ENCODE measurements at regions not wholly inside any gene's neighbourhood (a gene's known extent, or its start where the extent isn't known, plus 50 kb on each side); places are given as distances from the start of the nearest gene placed in this dataset.

- ATAC-seq (replicated peaks in 1 of 4) (no peak), DNase-seq (no peak)
- ChIA-PET POLR2A (no interaction called here), CTCF (interaction anchor here in 1 of 2 donors (0.6 kb wide), 1 partner anchor 22 kb away, joined by 3 read pairs; no protein-coding TSS in a partner anchor)
- Mint-ChIP-seq H3K4me3 (no peak overlapping the region), H3K27me3 (no peaks in the 10 kb centered on the region), H3K27ac (no peak overlapping the region), H3K9me3 (peaks cover 0 to 6% (median 5%) of the 10 kb centered on the region in 3 donors), H3K36me3 (no peaks in the 10 kb centered on the region), H3K4me1 (no peaks in the 10 kb centered on the region)
- WGBS (ENCODE audit: insufficient coverage): 82% methylated on average over 1 of the region's 4 CpGs
- H3K27ac ChIP-seq (ENCODE audit: low read length): no peak overlapping the region
- H3K36me3 ChIP-seq (ENCODE audit: control insufficient read depth in 2 of 2, extremely low read depth in 1 of 2, insufficient read depth in 1 of 2, low read length in 1 of 2): no peaks in the 10 kb centered on the region
- H3K4me3 ChIP-seq (ENCODE audit: control insufficient read depth in 1 of 2, extremely low read depth in 1 of 2, low read length in 1 of 2): no peak overlapping the region
- no peaks in the 10 kb centered on the region for H3K9me3 ChIP-seq
- no peaks in the 10 kb centered on the region for H3K27me3 ChIP-seq (replicated peaks in 1 of 2; ENCODE audit: control insufficient read depth in 2 of 2, extremely low read depth in 1 of 2, insufficient read depth in 2 of 2, low read length in 1 of 2)
- H3K4me1 ChIP-seq (ENCODE audit: control insufficient read depth in 1 of 2, extremely low read depth in 1 of 2, insufficient read depth in 2 of 2, low read length in 2 of 2): no peaks in the 10 kb centered on the region
These were observed 130.7 kb downstream of the AQP4 start for GRCh38 chr18:26734760-26735159.

GRCh38 chr18:26729449-26729848, 136.1 kb downstream of the AQP4 start:
- DNase-seq (no peak), ATAC-seq (replicated peaks in 1 of 4) (no peak)
- POLR2A ChIA-PET: no interaction called here
- 100% methylated on average over 1 of the region's 2 CpGs for WGBS (ENCODE audit: insufficient coverage)
- H3K9me3 ChIP-seq: no peaks in the 10 kb centered on the region
- H3K4me3 ChIP-seq (ENCODE audit: control insufficient read depth in 1 of 2, extremely low read depth in 1 of 2, low read length in 1 of 2): no peak overlapping the region
- H3K27ac Mint-ChIP-seq: no peak overlapping the region
- no peak overlapping the region for H3K27ac ChIP-seq (ENCODE audit: low read length)
- CTCF ChIA-PET: no interaction called here
- H3K4me3 Mint-ChIP-seq: no peak overlapping the region
- H3K27me3 Mint-ChIP-seq: peaks cover 0 to 4% of the 10 kb centered on the region in 2 donors
- H3K36me3 Mint-ChIP-seq: no peaks in the 10 kb centered on the region
- H3K27me3 ChIP-seq (replicated peaks in 1 of 2; ENCODE audit: control insufficient read depth in 2 of 2, extremely low read depth in 1 of 2, insufficient read depth in 2 of 2, low read length in 1 of 2): no peaks in the 10 kb centered on the region
- H3K4me1 Mint-ChIP-seq: no peaks in the 10 kb centered on the region
- H3K4me1 ChIP-seq (ENCODE audit: control insufficient read depth in 1 of 2, extremely low read depth in 1 of 2, insufficient read depth in 2 of 2, low read length in 2 of 2): no peaks in the 10 kb centered on the region
- no peaks in the 10 kb centered on the region for H3K36me3 ChIP-seq (ENCODE audit: control insufficient read depth in 2 of 2, extremely low read depth in 1 of 2, insufficient read depth in 1 of 2, low read length in 1 of 2)
- H3K9me3 Mint-ChIP-seq: no peaks in the 10 kb centered on the region

GRCh38 chr18:26729008-26729407, 136.5 kb downstream of the AQP4 start:
- H3K4me1 ChIP-seq (ENCODE audit: control insufficient read depth in 1 of 2, extremely low read depth in 1 of 2, insufficient read depth in 2 of 2, low read length in 2 of 2): no peaks in the 10 kb centered on the region
- H3K4me3 ChIP-seq (ENCODE audit: control insufficient read depth in 1 of 2, extremely low read depth in 1 of 2, low read length in 1 of 2): no peak overlapping the region
- ChIA-PET CTCF (no interaction called here), POLR2A (no interaction called here)
- no peaks in the 10 kb centered on the region for H3K9me3 ChIP-seq
- ATAC-seq (replicated peaks in 1 of 4) (no peak), DNase-seq (no peak)
- WGBS (ENCODE audit: insufficient coverage): no CpG with 5 or more reads among the region's 3 CpGs
- Mint-ChIP-seq H3K4me3 (no peak overlapping the region), H3K27ac (no peak overlapping the region), H3K9me3 (no peaks in the 10 kb centered on the region), H3K27me3 (peaks cover 0 to 4% of the 10 kb centered on the region in 2 donors), H3K36me3 (no peaks in the 10 kb centered on the region), H3K4me1 (no peaks in the 10 kb centered on the region)
- no peaks in the 10 kb centered on the region for H3K27me3 ChIP-seq (replicated peaks in 1 of 2; ENCODE audit: control insufficient read depth in 2 of 2, extremely low read depth in 1 of 2, insufficient read depth in 2 of 2, low read length in 1 of 2)
- H3K36me3 ChIP-seq (ENCODE audit: control insufficient read depth in 2 of 2, extremely low read depth in 1 of 2, insufficient read depth in 1 of 2, low read length in 1 of 2): no peaks in the 10 kb centered on the region
- H3K27ac ChIP-seq (ENCODE audit: low read length): no peak overlapping the region

- Histone ChIP-seq H3K36me3 (ENCODE audit: control insufficient read depth in 2 of 2, extremely low read depth in 1 of 2, insufficient read depth in 1 of 2, low read length in 1 of 2) (no peaks in the 10 kb centered on the region), H3K4me3 (ENCODE audit: control insufficient read depth in 1 of 2, extremely low read depth in 1 of 2, low read length in 1 of 2) (no peak overlapping the region), H3K9me3 (no peaks in the 10 kb centered on the region), H3K4me1 (ENCODE audit: control insufficient read depth in 1 of 2, extremely low read depth in 1 of 2, insufficient read depth in 2 of 2, low read length in 2 of 2) (no peaks in the 10 kb centered on the region), H3K27me3 (replicated peaks in 1 of 2; ENCODE audit: control insufficient read depth in 2 of 2, extremely low read depth in 1 of 2, insufficient read depth in 2 of 2, low read length in 1 of 2) (no peaks in the 10 kb centered on the region), H3K27ac (ENCODE audit: low read length) (no peak overlapping the region)
- Mint-ChIP-seq H3K27ac (no peak overlapping the region), H3K36me3 (no peaks in the 10 kb centered on the region), H3K4me1 (no peaks in the 10 kb centered on the region), H3K9me3 (no peaks in the 10 kb centered on the region), H3K4me3 (no peak overlapping the region), H3K27me3 (peaks cover 0 to 4% of the 10 kb centered on the region in 2 donors)
- no peak for DNase-seq
- CTCF ChIA-PET: no interaction called here
- no peak for ATAC-seq (replicated peaks in 1 of 4)
- POLR2A ChIA-PET: no interaction called here
- no CpG with 5 or more reads among the region's 3 CpGs for WGBS (ENCODE audit: insufficient coverage)
These were observed 141.5 kb downstream of the AQP4 start for GRCh38 chr18:26723981-26724380.

DNA sequence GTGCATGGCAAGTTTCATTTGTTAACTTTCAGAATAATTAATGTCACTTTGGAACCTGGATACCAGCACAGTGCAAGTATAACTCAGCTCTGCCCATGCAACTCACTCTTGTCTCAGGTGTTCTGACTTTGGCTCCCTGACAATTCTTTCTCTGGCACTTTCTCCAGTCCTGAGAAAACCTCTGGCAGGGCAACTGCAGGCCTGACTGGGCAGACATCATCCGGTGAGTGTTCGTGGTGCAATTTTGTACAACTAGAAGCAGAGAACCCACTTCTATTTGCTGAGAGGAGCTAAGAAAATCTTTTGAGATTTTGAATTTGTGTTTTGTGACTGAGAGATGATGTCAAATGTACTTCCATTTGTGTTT, 143.0 kb downstream of the AQP4 start:
- H3K27ac Mint-ChIP-seq: no peak overlapping the region
- H3K36me3 ChIP-seq (ENCODE audit: control insufficient read depth in 2 of 2, extremely low read depth in 1 of 2, insufficient read depth in 1 of 2, low read length in 1 of 2): no peaks in the 10 kb centered on the region
- peaks cover 0 to 2% of the 10 kb centered on the region in 2 experiments for H3K27me3 ChIP-seq (replicated peaks in 1 of 2; ENCODE audit: control insufficient read depth in 2 of 2, extremely low read depth in 1 of 2, insufficient read depth in 2 of 2, low read length in 1 of 2)
- no peaks in the 10 kb centered on the region for H3K4me1 Mint-ChIP-seq
- no peaks in the 10 kb centered on the region for H3K9me3 ChIP-seq
- H3K36me3 Mint-ChIP-seq: no peaks in the 10 kb centered on the region
- H3K9me3 Mint-ChIP-seq: no peaks in the 10 kb centered on the region
- DNase-seq (no peak), ATAC-seq (replicated peaks in 1 of 4) (no peak)
- no peaks in the 10 kb centered on the region for H3K4me1 ChIP-seq (ENCODE audit: control insufficient read depth in 1 of 2, extremely low read depth in 1 of 2, insufficient read depth in 2 of 2, low read length in 2 of 2)
- H3K27me3 Mint-ChIP-seq: peaks cover 2 to 4% of the 10 kb centered on the region in 2 donors
- H3K4me3 ChIP-seq (ENCODE audit: control insufficient read depth in 1 of 2, extremely low read depth in 1 of 2, low read length in 1 of 2): no peak overlapping the region
- H3K4me3 Mint-ChIP-seq: no peak overlapping the region
- no peak overlapping the region for H3K27ac ChIP-seq (ENCODE audit: low read length)
- ChIA-PET CTCF (interaction anchor here in 1 of 2 donors (0.5 kb wide), 1 partner anchor 19 kb away, joined by 3 read pairs; no protein-coding TSS in a partner anchor), POLR2A (no interaction called here)
- WGBS (ENCODE audit: insufficient coverage): 100% methylated on average over 2 of the region's 2 CpGs

GRCh38 chr18:26721854-26722564, 143.5 kb downstream of the AQP4 start:
- Histone ChIP-seq H3K9me3 (no peaks in the 10 kb centered on the region), H3K36me3 (ENCODE audit: control insufficient read depth in 2 of 2, extremely low read depth in 1 of 2, insufficient read depth in 1 of 2, low read length in 1 of 2) (no peaks in the 10 kb centered on the region), H3K4me1 (ENCODE audit: control insufficient read depth in 1 of 2, extremely low read depth in 1 of 2, insufficient read depth in 2 of 2, low read length in 2 of 2) (no peaks in the 10 kb centered on the region), H3K27ac (ENCODE audit: low read length) (no peak overlapping the region), H3K4me3 (ENCODE audit: control insufficient read depth in 1 of 2, extremely low read depth in 1 of 2, low read length in 1 of 2) (no peak overlapping the region), H3K27me3 (replicated peaks in 1 of 2; ENCODE audit: control insufficient read depth in 2 of 2, extremely low read depth in 1 of 2, insufficient read depth in 2 of 2, low read length in 1 of 2) (peaks cover 0 to 7% of the 10 kb centered on the region in 2 experiments)
- WGBS (ENCODE audit: insufficient coverage): 84% methylated on average over 6 of the region's 9 CpGs
- ATAC-seq (replicated peaks in 1 of 4) (no peak), DNase-seq (no peak)
- Mint-ChIP-seq H3K4me1 (no peaks in the 10 kb centered on the region), H3K27me3 (peaks cover 2 to 4% of the 10 kb centered on the region in 2 donors), H3K9me3 (no peaks in the 10 kb centered on the region), H3K36me3 (no peaks in the 10 kb centered on the region), H3K4me3 (no peak overlapping the region), H3K27ac (no peak overlapping the region)
- POLR2A ChIA-PET: no interaction called here
- CTCF ChIA-PET: no interaction called here

DNA sequence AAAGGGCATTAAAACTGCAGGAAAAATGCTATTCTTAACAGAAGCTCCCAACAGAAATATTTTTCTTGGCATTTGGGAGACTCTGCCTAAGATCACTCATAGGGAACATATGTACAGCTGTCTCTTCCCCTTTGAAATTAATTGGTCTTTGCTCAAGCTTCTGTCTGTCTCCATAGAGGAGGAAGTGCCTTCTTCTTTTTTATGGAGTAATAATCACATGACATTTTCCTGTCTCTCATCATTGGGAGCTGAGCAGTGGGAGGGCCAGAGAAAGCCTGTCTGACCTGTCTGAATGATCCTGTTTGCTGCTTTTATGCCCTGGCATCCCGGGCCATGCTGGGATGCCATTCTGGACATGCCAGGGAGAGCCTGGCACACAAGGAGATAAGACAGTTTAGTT, 145.6 kb downstream of the AQP4 start:
- Histone ChIP-seq H3K27me3 (replicated peaks in 1 of 2; ENCODE audit: control insufficient read depth in 2 of 2, extremely low read depth in 1 of 2, insufficient read depth in 2 of 2, low read length in 1 of 2) (peaks cover 0 to 7% of the 10 kb centered on the region in 2 experiments), H3K4me3 (ENCODE audit: control insufficient read depth in 1 of 2, extremely low read depth in 1 of 2, low read length in 1 of 2) (no peak overlapping the region), H3K27ac (ENCODE audit: low read length) (no peak overlapping the region), H3K36me3 (ENCODE audit: control insufficient read depth in 2 of 2, extremely low read depth in 1 of 2, insufficient read depth in 1 of 2, low read length in 1 of 2) (no peaks in the 10 kb centered on the region), H3K9me3 (no peaks in the 10 kb centered on the region), H3K4me1 (ENCODE audit: control insufficient read depth in 1 of 2, extremely low read depth in 1 of 2, insufficient read depth in 2 of 2, low read length in 2 of 2) (no peaks in the 10 kb centered on the region)
- no peaks in the 10 kb centered on the region for H3K36me3 Mint-ChIP-seq
- no peak for DNase-seq
- POLR2A ChIA-PET: no interaction called here
- H3K9me3 Mint-ChIP-seq: no peaks in the 10 kb centered on the region
- WGBS (ENCODE audit: insufficient coverage): 71% methylated on average over 1 of the region's 1 CpG
- no peak overlapping the region for H3K4me3 Mint-ChIP-seq
- no peaks in the 10 kb centered on the region for H3K4me1 Mint-ChIP-seq
- CTCF ChIA-PET: no interaction called here
- peaks cover 4 to 5% of the 10 kb centered on the region in 2 donors for H3K27me3 Mint-ChIP-seq
- no peak overlapping the region for H3K27ac Mint-ChIP-seq
- no peak for ATAC-seq (replicated peaks in 1 of 4)
